Nephron (organoid): ENCODE measurements at regions not wholly inside any gene's neighbourhood (a gene's known extent, or its start where the extent isn't known, plus 50 kb on each side); places are given as distances from the start of the nearest gene placed in this dataset.
"Not testable (repeated sequence)": the region's sequence is repeated elsewhere in the genome, so short reads cannot be mapped to it uniquely, and the experiment has no call there.

ENCODE experiments used
- H3K27ac Mint-ChIP-seq, 3 experiments: 2 replicates each; pipeline ENCODE4 v1.8.0; 2020; ENCODE audit warnings: mixed read lengths in 3 of 3, mild to moderate bottlenecking in 2 of 3, moderate library complexity in 1 of 3
- H3K27me3 Mint-ChIP-seq: 2 replicates; pipeline ENCODE4 v1.8.0; 2021; ENCODE audit warnings: low read depth, mild to moderate bottlenecking, moderate library complexity, mixed read lengths
- H3K36me3 Mint-ChIP-seq: 2 replicates; pipeline ENCODE4 v1.8.0; 2020; ENCODE audit warnings: low read depth, mixed read lengths
- H3K4me1 Mint-ChIP-seq: 2 replicates; pipeline ENCODE4 v1.8.0; 2020; ENCODE audit warnings: mixed read lengths
- H3K4me3 Mint-ChIP-seq, 3 experiments: 2 replicates each; pipeline ENCODE4 v1.8.0; 2020; ENCODE audit warnings: mild to moderate bottlenecking in 3 of 3, mixed read lengths in 3 of 3, moderate library complexity in 2 of 3
- H3K9me3 Mint-ChIP-seq: 2 replicates; pipeline ENCODE4 v1.8.0; 2020; ENCODE audit warnings: mixed read lengths
- TF ChIP-seq, protein P1 (sequence below), 3 experiments: fragments of 200-600 bp; sonication (generic); IDR thresholded peaks; one replicate each; pipeline ENCODE4 v1.5.0; 2021; ENCODE audit warnings: antibody characterized with exemption in 3 of 3; ENCODE audit not compliant: unreplicated experiment in 3 of 3

DNA sequence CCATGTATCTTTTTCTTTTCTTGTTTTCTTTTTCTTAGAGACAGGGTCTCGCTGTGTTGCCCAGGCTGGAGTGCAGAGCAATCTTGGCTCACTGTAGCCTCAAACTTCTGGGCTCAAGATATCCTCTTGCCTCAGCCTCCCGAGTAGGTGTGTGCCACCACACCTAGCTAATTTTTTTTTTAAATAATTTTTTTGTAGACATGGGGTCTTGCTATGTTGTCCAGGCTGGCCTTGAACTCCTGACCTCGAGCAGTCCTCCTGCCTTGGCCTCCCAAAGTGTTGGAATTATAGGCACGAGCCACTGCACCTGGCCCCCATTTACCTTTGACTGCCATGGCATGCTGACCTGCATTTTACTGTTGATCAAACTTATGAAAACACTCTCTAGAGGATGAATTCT is 198.6 kb downstream of the SOX4 start:
- no peak overlapping the region for H3K4me3 Mint-ChIP-seq
- H3K4me1 Mint-ChIP-seq: peaks cover 6% of the 10 kb centered on the region
- TF ChIP-seq, protein P1, sequence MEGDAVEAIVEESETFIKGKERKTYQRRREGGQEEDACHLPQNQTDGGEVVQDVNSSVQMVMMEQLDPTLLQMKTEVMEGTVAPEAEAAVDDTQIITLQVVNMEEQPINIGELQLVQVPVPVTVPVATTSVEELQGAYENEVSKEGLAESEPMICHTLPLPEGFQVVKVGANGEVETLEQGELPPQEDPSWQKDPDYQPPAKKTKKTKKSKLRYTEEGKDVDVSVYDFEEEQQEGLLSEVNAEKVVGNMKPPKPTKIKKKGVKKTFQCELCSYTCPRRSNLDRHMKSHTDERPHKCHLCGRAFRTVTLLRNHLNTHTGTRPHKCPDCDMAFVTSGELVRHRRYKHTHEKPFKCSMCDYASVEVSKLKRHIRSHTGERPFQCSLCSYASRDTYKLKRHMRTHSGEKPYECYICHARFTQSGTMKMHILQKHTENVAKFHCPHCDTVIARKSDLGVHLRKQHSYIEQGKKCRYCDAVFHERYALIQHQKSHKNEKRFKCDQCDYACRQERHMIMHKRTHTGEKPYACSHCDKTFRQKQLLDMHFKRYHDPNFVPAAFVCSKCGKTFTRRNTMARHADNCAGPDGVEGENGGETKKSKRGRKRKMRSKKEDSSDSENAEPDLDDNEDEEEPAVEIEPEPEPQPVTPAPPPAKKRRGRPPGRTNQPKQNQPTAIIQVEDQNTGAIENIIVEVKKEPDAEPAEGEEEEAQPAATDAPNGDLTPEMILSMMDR (IDR thresholded peaks at IDR 0.05; ENCODE audit: unreplicated experiment in 3 of 3): no peak
- peak overlapping the region in 1 of 3 experiments; percentile 44 for H3K27ac Mint-ChIP-seq
- no peaks in the 10 kb centered on the region for H3K27me3 Mint-ChIP-seq
- no peaks in the 10 kb centered on the region for H3K9me3 Mint-ChIP-seq
- peaks cover 53% of the 10 kb centered on the region for H3K36me3 Mint-ChIP-seq

DNA sequence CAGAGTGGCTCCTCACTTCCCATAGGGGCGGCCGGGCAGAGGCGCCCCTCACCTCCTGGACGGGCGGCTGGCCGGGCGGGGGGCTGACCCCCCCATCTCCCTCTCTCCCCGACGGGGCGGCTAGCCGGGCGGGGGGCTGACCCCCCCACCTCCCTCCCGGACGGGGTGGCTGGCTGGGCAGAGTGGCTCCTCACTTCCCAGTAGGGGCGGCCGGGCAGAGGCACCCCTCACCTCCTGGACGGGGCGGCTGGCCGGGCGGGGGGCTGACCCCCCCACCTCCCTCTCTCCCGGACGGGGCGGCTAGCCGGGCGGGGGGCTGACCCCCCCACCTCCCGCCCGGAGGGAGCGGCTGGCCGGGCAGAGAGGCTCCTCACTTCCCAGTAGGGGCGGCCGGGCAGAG is 203.4 kb downstream of the SOX4 start:
- not testable (repeated sequence) for H3K27me3 Mint-ChIP-seq, H3K27ac Mint-ChIP-seq, H3K4me3 Mint-ChIP-seq, H3K9me3 Mint-ChIP-seq
- Mint-ChIP-seq H3K4me1 (peaks cover 18% of the 10 kb centered on the region), H3K36me3 (peaks cover 39% of the 10 kb centered on the region)

DNA sequence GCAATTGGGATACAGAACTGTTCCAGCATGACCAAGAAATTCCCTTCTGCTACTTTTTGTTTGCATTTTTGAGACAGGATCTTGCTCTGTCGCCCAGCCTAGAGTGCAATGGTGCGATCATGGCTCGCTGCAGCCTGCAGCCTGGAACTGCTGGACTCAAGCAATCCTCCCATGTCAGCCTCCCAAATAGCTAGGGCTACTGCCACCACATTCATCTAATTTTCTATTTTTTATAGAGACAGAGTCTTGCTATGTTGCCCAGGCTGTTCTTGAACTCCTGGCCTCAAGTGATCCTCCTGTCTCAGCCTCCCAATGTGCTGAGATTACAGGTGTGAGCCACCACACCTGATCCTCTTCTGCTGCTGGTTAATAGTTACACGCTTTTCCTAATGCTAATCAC is 204.9 kb downstream of the SOX4 start:
- Mint-ChIP-seq H3K27ac (peak overlapping the region in 1 of 3 experiments; percentile 41), H3K4me1 (peaks cover 29% of the 10 kb centered on the region), H3K36me3 (peaks cover 36% of the 10 kb centered on the region), H3K9me3 (peaks cover 6% of the 10 kb centered on the region), H3K27me3 (no peaks in the 10 kb centered on the region), H3K4me3 (no peak overlapping the region)
- TF ChIP-seq, protein P1 (IDR thresholded peaks at IDR 0.05; ENCODE audit: unreplicated experiment in 3 of 3): no peak

DNA sequence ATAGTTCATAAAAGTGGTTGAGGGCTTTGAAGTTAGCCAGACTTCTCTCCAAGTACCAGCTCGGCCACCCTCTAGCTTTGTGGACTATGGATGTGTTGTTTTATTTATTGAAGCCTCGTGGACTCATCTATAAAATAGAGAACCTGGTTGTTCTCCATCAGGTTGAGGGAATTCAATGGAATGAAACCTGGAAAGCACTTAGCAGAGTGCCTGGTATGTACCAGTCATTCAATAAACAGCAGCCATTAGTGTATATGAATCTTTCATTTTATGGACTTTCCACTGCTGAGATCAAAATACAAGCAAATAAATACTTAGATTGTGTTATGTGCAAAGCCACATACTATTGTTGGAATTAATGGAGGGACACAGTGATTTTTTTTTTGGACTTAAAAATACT is 206.8 kb downstream of the SOX4 start:
- Mint-ChIP-seq H3K27me3 (no peaks in the 10 kb centered on the region), H3K4me3 (no peak overlapping the region), H3K36me3 (peaks cover 39% of the 10 kb centered on the region), H3K4me1 (peaks cover 38% of the 10 kb centered on the region), H3K27ac (peak overlapping the region; percentile 14 to 65 (median 23)), H3K9me3 (peaks cover 6% of the 10 kb centered on the region)
- TF ChIP-seq, protein P1 (IDR thresholded peaks at IDR 0.05; ENCODE audit: unreplicated experiment in 3 of 3): no peak

DNA sequence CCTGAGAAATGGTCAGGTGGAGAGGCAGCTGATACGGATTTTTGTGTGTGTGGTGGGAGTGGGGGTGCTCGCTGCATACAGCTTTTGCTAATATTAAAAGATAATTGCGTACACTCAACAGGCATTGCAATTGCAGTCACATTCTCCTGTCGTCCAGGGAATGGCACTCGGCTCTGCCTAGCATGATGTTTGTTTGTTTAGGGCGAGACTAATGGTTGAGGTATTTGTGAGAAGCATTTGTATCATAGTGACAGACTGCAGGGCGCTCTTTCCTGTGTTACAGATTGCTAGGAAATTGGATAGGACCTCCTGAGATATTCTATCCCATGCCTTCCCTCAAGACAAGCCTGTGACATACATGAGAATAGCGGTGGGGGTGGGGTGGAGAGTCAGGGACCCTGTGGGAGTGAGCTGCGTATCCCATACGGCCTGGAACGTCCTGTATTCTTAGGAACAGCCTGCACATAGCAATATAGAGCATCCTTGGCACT is 207.4 kb downstream of the SOX4 start:
- TF ChIP-seq, protein P1 (IDR thresholded peaks at IDR 0.05; ENCODE audit: unreplicated experiment in 3 of 3): no peak
- Mint-ChIP-seq H3K27me3 (no peaks in the 10 kb centered on the region), H3K4me3 (no peak overlapping the region), H3K36me3 (peaks cover 34% of the 10 kb centered on the region), H3K4me1 (peaks cover 39% of the 10 kb centered on the region), H3K27ac (peak overlapping the region; percentile 65 to 87 (median 75)), H3K9me3 (peaks cover 6% of the 10 kb centered on the region)

DNA sequence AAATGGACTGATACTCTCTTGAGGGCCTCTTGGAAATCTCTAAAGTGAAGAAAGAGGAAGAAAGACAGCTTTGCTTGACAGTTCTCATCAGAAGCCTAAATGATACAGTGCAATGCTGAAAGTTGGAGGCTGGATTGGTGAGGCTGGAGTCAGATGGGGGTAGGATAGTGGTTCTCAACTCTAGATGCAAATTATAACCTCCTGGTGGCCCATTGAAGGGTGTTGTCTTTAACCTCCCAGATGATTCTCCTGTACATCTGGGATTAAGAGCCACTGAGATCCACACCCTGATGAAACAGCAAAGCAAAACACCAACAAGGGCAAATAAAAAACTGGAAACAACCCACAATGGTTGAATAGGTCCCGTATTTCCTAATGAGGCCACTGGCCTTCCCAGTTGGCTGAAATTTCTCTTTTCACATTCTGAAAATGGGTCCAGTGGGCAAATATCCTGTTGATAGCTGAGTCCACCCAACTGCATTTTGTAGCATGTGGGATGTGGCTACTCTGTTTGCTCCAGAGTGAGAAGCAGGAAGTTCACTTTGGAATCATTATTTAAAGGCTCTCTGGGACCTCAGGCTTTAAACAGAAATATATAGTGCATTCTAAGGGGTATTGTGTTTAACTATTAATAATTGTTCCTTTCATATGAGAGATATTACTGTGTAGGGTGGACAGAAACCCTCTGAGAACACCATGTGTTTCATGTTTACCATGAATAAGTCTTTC is 208.1 kb downstream of the SOX4 start:
- TF ChIP-seq, protein P1 (IDR thresholded peaks at IDR 0.05; ENCODE audit: unreplicated experiment in 3 of 3): no peak
- H3K4me3 Mint-ChIP-seq: no peak overlapping the region

More for the DNA sequence above, 208.1 kb downstream of the SOX4 start:
- Mint-ChIP-seq H3K27me3 (no peaks in the 10 kb centered on the region), H3K27ac (peak overlapping the region; percentile 65 to 87 (median 75)), H3K9me3 (peaks cover 6% of the 10 kb centered on the region), H3K4me1 (peaks cover 39% of the 10 kb centered on the region), H3K36me3 (peaks cover 31% of the 10 kb centered on the region)
